SK-N-SH (cell line): ENCODE measurements at regions not wholly inside any gene's neighbourhood (a gene's known extent, or its start where the extent isn't known, plus 50 kb on each side); places are given as distances from the start of the nearest gene placed in this dataset.

Experiments
- CTCF ChIA-PET: fragments of 300-600, 350-600 bp; formaldehyde crosslinking; extraction: SDS; loops from one replicate; lab custom pipeline; 2021; lab: Yijun Ruan, JAX
- POLR2A ChIA-PET: fragments of 350-600 bp; sonication (Branson Sonifier 250); formaldehyde crosslinking; extraction: SDS; loops from one replicate; lab custom pipeline; 2020; ENCODE audit warnings: antibody characterized with exemption, inconsistent platforms; lab: Yijun Ruan, JAX
- DNase-seq: peaks from one replicate; pipeline ENCODE4 v3.0.0; 2012
- H2AFZ ChIP-seq: fragments of 200-600 bp; sonication (generic); 2 replicates; pipeline ENCODE4 v1.8.1; 2016; ENCODE audit warnings: antibody characterized with exemption, mild to moderate bottlenecking, low read depth
- H3F3A ChIP-seq: fragments of 200-600 bp; sonication (generic); replicated peaks from 2 replicates; pipeline ENCODE3; 2016; ENCODE audit warnings: antibody characterized with exemption, mild to moderate bottlenecking; ENCODE audit not compliant: insufficient read depth
- H3K27ac ChIP-seq, 2 experiments: fragments of 200-500 bp in 1 of 2; fragments of 200-600 bp in 1 of 2; sonication (Bioruptor generic) in 1 of 2; sonication (generic), shearing (Covaris generic) in 1 of 2; 2 replicates each; pipeline versions ENCODE4 v1.5.1 to v1.6.1; 2014 to 2016; ENCODE audit warnings: low read depth in 2 of 2, inconsistent platforms in 1 of 2, low read length in 1 of 2, mild to moderate bottlenecking in 1 of 2, mixed read lengths in 1 of 2
- H3K27me3 ChIP-seq: fragments of 200-600 bp; sonication (generic), shearing (Covaris generic); 2 replicates; pipeline ENCODE4 v1.6.1; 2016; ENCODE audit warnings: mixed run types; ENCODE audit not compliant: insufficient read depth
- H3K36me3 ChIP-seq, 2 experiments: fragments of 200-500 bp in 1 of 2; fragments of 200-600 bp in 1 of 2; sonication (Bioruptor generic) in 1 of 2; sonication (generic) in 1 of 2; replicated peaks in 1 of 2; 2 replicates each; pipeline versions ENCODE3 to v1.5.1; 2014 to 2016; ENCODE audit warnings: low read length in 1 of 2, mild to moderate bottlenecking in 1 of 2; ENCODE audit not compliant: insufficient read depth in 2 of 2, control insufficient read depth in 1 of 2
- H3K4me1 ChIP-seq, 2 experiments: fragments of 200-500 bp in 1 of 2; fragments of 200-600 bp in 1 of 2; sonication (Bioruptor generic) in 1 of 2; sonication (generic), shearing (Covaris generic) in 1 of 2; 2 replicates each; pipeline versions ENCODE4 v1.5.1 to v1.6.1; 2014 to 2016; ENCODE audit warnings: low read depth in 1 of 2, low read length in 1 of 2, mixed run types in 1 of 2; ENCODE audit not compliant: insufficient read depth in 2 of 2, control insufficient read depth in 1 of 2
- H3K4me2 ChIP-seq: fragments of 200-600 bp; sonication (generic), shearing (Covaris generic); 2 replicates; pipeline ENCODE4 v1.6.1; 2017; ENCODE audit warnings: mixed run types
- H3K4me3 ChIP-seq, 2 experiments: fragments of 200-500 bp in 1 of 2; fragments of 200-600 bp in 1 of 2; sonication (Bioruptor generic) in 1 of 2; sonication (generic), shearing (Covaris generic) in 1 of 2; 2 replicates each; pipeline versions ENCODE4 v1.5.1 to v1.8.1; 2014 to 2016; ENCODE audit warnings: low read depth in 2 of 2, inconsistent platforms in 1 of 2, low read length in 1 of 2, mild to moderate bottlenecking in 1 of 2, mixed read lengths in 1 of 2, moderate library complexity in 1 of 2
- H3K79me2 ChIP-seq: fragments of 200-600 bp; sonication (generic); 2 replicates; pipeline ENCODE4 v1.8.1; 2017; ENCODE audit warnings: mild to moderate bottlenecking; ENCODE audit not compliant: insufficient read depth
- H3K9ac ChIP-seq: fragments of 200-600 bp; sonication (generic); 2 replicates; pipeline ENCODE4 v1.6.1; 2017; ENCODE audit warnings: mixed run types
- H3K9me2 ChIP-seq: fragments of 200-600 bp; sonication (generic); 2 replicates; pipeline ENCODE4 v1.6.1; 2017; ENCODE audit warnings: mixed run types
- H3K9me3 ChIP-seq: fragments of 200-600 bp; sonication (generic); 2 replicates; pipeline ENCODE4 v1.6.1; 2017; ENCODE audit warnings: mixed run types, mild to moderate bottlenecking, moderate library complexity
- H4K20me1 ChIP-seq: fragments of 200-600 bp; sonication (generic); 2 replicates; pipeline ENCODE4 v1.6.1; 2017; ENCODE audit warnings: mild to moderate bottlenecking, mixed run types; ENCODE audit not compliant: insufficient read depth
- CTCF ChIP-seq: fragments of 200-600 bp; sonication (generic); IDR thresholded peaks from 2 replicates; pipeline ENCODE4 v1.6.1; 2017; ENCODE audit warnings: antibody characterized with exemption, mild to moderate bottlenecking, moderate library complexity
- EZH2phosphoT487 ChIP-seq: fragments of 200-600 bp; sonication (generic); IDR thresholded peaks from 2 replicates; pipeline ENCODE4 v1.6.1; 2017; ENCODE audit warnings: low read depth, mixed run types, mild to moderate bottlenecking, antibody characterized with exemption, moderate library complexity, borderline replicate concordance
- GABPA ChIP-seq: IDR thresholded peaks from 2 replicates; pipeline ENCODE4 v1.4.0; 2012; ENCODE audit warnings: low read depth, mild to moderate bottlenecking
- GATA2 ChIP-seq: sonication (generic); formaldehyde crosslinking; IDR thresholded peaks from 2 replicates; pipeline ENCODE4 v1.5.0; 2020; ENCODE audit warnings: mild to moderate bottlenecking, missing genetic modification reagents
- IRF3 ChIP-seq: fragments of 150-350 bp; IDR thresholded peaks from 2 replicates; pipeline ENCODE4 v1.6.1; 2016; ENCODE audit warnings: mild to moderate bottlenecking, low read depth, low read length
- MAX ChIP-seq: IDR thresholded peaks from 2 replicates; pipeline ENCODE4 v1.4.0; 2012; ENCODE audit warnings: low read depth
- NFIC ChIP-seq: IDR thresholded peaks from 2 replicates; pipeline ENCODE4 v1.4.0; 2012; ENCODE audit warnings: borderline replicate concordance
- RXRA ChIP-seq: IDR thresholded peaks from 2 replicates; pipeline ENCODE4 v1.4.0; 2012; ENCODE audit warnings: low read depth, mild to moderate bottlenecking, borderline replicate concordance
- SIN3A ChIP-seq: IDR thresholded peaks from 2 replicates; pipeline ENCODE4 v1.6.1; 2012; ENCODE audit warnings: low read depth, mild to moderate bottlenecking, low read length, moderate library complexity, borderline replicate concordance
- TAF1 ChIP-seq: IDR thresholded peaks from 2 replicates; pipeline ENCODE4 v1.6.1; 2012; ENCODE audit warnings: low read depth, mild to moderate bottlenecking, low read length, moderate library complexity, borderline replicate concordance
- TCF12 ChIP-seq: IDR thresholded peaks from 2 replicates; pipeline ENCODE4 v1.4.0; 2012
- TEAD4 ChIP-seq: IDR thresholded peaks from 2 replicates; pipeline ENCODE4 v1.4.0; 2012; ENCODE audit warnings: mild to moderate bottlenecking, borderline replicate concordance; ENCODE audit not compliant: insufficient read depth
- USF2 ChIP-seq: fragments of 150-350 bp; IDR thresholded peaks from 2 replicates; pipeline ENCODE4 v1.6.1; 2017; ENCODE audit warnings: antibody characterized with exemption, low read length, low read depth, borderline replicate concordance
- YY1 ChIP-seq: IDR thresholded peaks from 2 replicates; pipeline ENCODE4 v1.4.0; 2012; ENCODE audit warnings: low read depth, mild to moderate bottlenecking
- WGBS: methylation state at CpG from one replicate; pipeline ENCODE4 v1.1.6; 2017; ENCODE audit warnings: low lambda C conversion rate; 5-methylcytosine and 5-hydroxymethylcytosine counted together

- POLR2A ChIA-PET = no interaction called here
- Histone ChIP-seq H3K9ac (no peak overlapping the region), H3F3A (peaks cover 4% of the 10 kb centered on the region), H3K36me3 (no peaks in the 10 kb centered on the region), H3K27ac (no peak overlapping the region)
- 98% methylated on average over 2 of the region's 2 CpGs for WGBS
- TF ChIP-seq RXRA (no peak), MAX (no peak), CTCF (no peak), YY1 (no peak), TCF12 (no peak), USF2 (no peak), TEAD4 (no peak), GATA2 (CRISPR knock-in tag) (no peak)
- TF ChIP-seq, all 33 proteins: peak for 0
- no peak overlapping the region for H2AFZ ChIP-seq
- CTCF ChIA-PET = interaction anchor here (1.1 kb wide), 1 partner anchor 10 kb away, joined by 4 read pairs; no protein-coding TSS in a partner anchor
- no peaks in the 10 kb centered on the region for H3K27me3 ChIP-seq
- no peaks in the 10 kb centered on the region for H3K9me3 ChIP-seq
- DNase-seq = no peak
- no peaks in the 10 kb centered on the region for H3K79me2 ChIP-seq
- peaks cover 0 to 7% of the 10 kb centered on the region in 2 experiments; a peak in 2 of 4 replicates for H3K4me1 ChIP-seq
- H3K4me3 ChIP-seq = no peak overlapping the region
- H4K20me1 ChIP-seq = no peaks in the 10 kb centered on the region
- H3K4me2 ChIP-seq = no peak overlapping the region
- H3K9me2 ChIP-seq = no peaks in the 10 kb centered on the region
Measured at GRCh38 chr4:141797966-141798365, 161.6 kb downstream of the IL15 start.

GRCh38 chr4:141801558-141801957, 165.2 kb downstream of the IL15 start:
- H3K4me3 ChIP-seq = no peak overlapping the region
- DNase-seq = no peak
- CTCF ChIA-PET = interaction anchor here (1.0 kb wide), 1 partner anchor 10 kb away, joined by 3 read pairs; no protein-coding TSS in a partner anchor
- H3K79me2 ChIP-seq = no peaks in the 10 kb centered on the region
- POLR2A ChIA-PET = no interaction called here
- no peak overlapping the region for H2AFZ ChIP-seq
- H3K27ac ChIP-seq = peak overlapping the region; percentile 74; a peak in 3 of 4 replicates
- H3K4me1 ChIP-seq = peaks cover 0 to 12% of the 10 kb centered on the region in 2 experiments; a peak in 2 of 4 replicates
- no peaks in the 10 kb centered on the region for H3K36me3 ChIP-seq
- no peaks in the 10 kb centered on the region for H4K20me1 ChIP-seq
- no peak for TF ChIP-seq NFIC
- TF ChIP-seq SIN3A = no peak
- TF ChIP-seq GABPA = no peak
- no peak for TF ChIP-seq RXRA
- TF ChIP-seq EZH2phosphoT487 = no peak
- no peak for TF ChIP-seq TAF1
- TF ChIP-seq IRF3 = no peak
- no peaks in the 10 kb centered on the region for H3K9me2 ChIP-seq
- peaks cover 4% of the 10 kb centered on the region for H3F3A ChIP-seq
- WGBS = 66% methylated on average over 3 of the region's 3 CpGs
- H3K9me3 ChIP-seq = no peaks in the 10 kb centered on the region
- no peaks in the 10 kb centered on the region for H3K27me3 ChIP-seq
- no peak overlapping the region; the same call in 1 of the 2 replicates for H3K9ac ChIP-seq
- no peak overlapping the region for H3K4me2 ChIP-seq
